KBM-7 (cell line): ENCODE measurements at regions not wholly inside any gene's neighbourhood (a gene's known extent, or its start where the extent isn't known, plus 50 kb on each side); places are given as distances from the start of the nearest gene placed in this dataset.

ENCODE experiments used
- DNase-seq: peaks from one replicate; pipeline ENCODE4 v3.0.0-alpha.2; 2015
- in situ Hi-C: fragments of 300-500 bp; cut with MboI; formaldehyde crosslinking; loops from 2 replicates; pipeline ENCODE4 v1.14.3; 2020; ENCODE audit warnings: low sequenced_read_pairs, low pct_unique_long_range_greater_than_20kb, mixed read lengths

- in situ Hi-C loops = no loop called here
Measured at GRCh38 chr1:83813576-83813975, 185.4 kb downstream of the TTLL7 start.

GRCh38 chr1:83810144-83810543 is 188.8 kb downstream of the TTLL7 start:
- no peak for DNase-seq
- in situ Hi-C loops = no loop called here

More at GRCh38 chr1:83813576-83813975, 185.4 kb downstream of the TTLL7 start:
- no peak for DNase-seq

- in situ Hi-C loops = no loop called here
Measured at GRCh38 chr1:83808536-83808935, 190.4 kb downstream of the TTLL7 start.

GRCh38 chr1:83807821-83808220 is 191.1 kb downstream of the TTLL7 start:
- in situ Hi-C loops = no loop called here
- DNase-seq = no peak

More at GRCh38 chr1:83808536-83808935, 190.4 kb downstream of the TTLL7 start:
- DNase-seq = no peak

GRCh38 chr1:83807231-83807630 is 191.7 kb downstream of the TTLL7 start:
- no peak for DNase-seq
- in situ Hi-C loops = no loop called here

GRCh38 chr1:83805921-83806320 is 193.0 kb downstream of the TTLL7 start:
- in situ Hi-C loops = no loop called here
- DNase-seq = no peak

GRCh38 chr1:83802460-83803152 is 196.3 kb downstream of the TTLL7 start:
- no peak for DNase-seq
- in situ Hi-C loops = no loop called here

GRCh38 chr1:83802023-83802422 is 196.9 kb downstream of the TTLL7 start:
- DNase-seq = no peak
- in situ Hi-C loops = no loop called here

GRCh38 chr1:83800066-83800465 is 198.9 kb downstream of the TTLL7 start:
- no peak for DNase-seq
- in situ Hi-C loops = no loop called here

GRCh38 chr1:83799594-83799993 is 199.3 kb downstream of the TTLL7 start:
- DNase-seq = no peak

GRCh38 chr1:83798965-83799364 is 200.0 kb downstream of the TTLL7 start:
- in situ Hi-C loops = no loop called here

More at GRCh38 chr1:83799594-83799993, 199.3 kb downstream of the TTLL7 start:
- in situ Hi-C loops = no loop called here

GRCh38 chr1:83796409-83796808 is 202.5 kb downstream of the TTLL7 start:
- in situ Hi-C loops = no loop called here
- no peak for DNase-seq

More at GRCh38 chr1:83798965-83799364, 200.0 kb downstream of the TTLL7 start:
- DNase-seq = no peak

- DNase-seq = no peak
- in situ Hi-C loops = no loop called here
Measured at GRCh38 chr1:83794384-83794783, 204.5 kb downstream of the TTLL7 start.

- no peak for DNase-seq
- in situ Hi-C loops = no loop called here
Measured at GRCh38 chr1:83791821-83792437, 207.0 kb downstream of the TTLL7 start.

GRCh38 chr1:83790446-83790845 is 208.5 kb downstream of the TTLL7 start:
- no peak for DNase-seq
- in situ Hi-C loops = no loop called here

GRCh38 chr1:83787246-83787998 is 211.5 kb downstream of the TTLL7 start:
- in situ Hi-C loops = no loop called here
- no peak for DNase-seq

- in situ Hi-C loops = no loop called here
- no peak for DNase-seq
Measured at GRCh38 chr1:83781667-83782066, 217.3 kb downstream of the TTLL7 start.

- in situ Hi-C loops = no loop called here
- no peak for DNase-seq
Measured at GRCh38 chr1:83779565-83779964, 219.4 kb downstream of the TTLL7 start.

- in situ Hi-C loops = no loop called here
- DNase-seq = no peak
Measured at GRCh38 chr1:83777758-83778101, 221.2 kb downstream of the TTLL7 start.
